ENCODE measurements at regions not wholly inside any gene's neighbourhood (a gene's known extent, or its start where the extent isn't known, plus 50 kb on each side); places are given as distances from the start of the nearest gene placed in this dataset.

GRCh38 chr1:101098907-101099306 lies 73.3 kb upstream of the DPH5 start:
- DNase-seq (ENCODE audit: low spot score) = no peak
- TF ChIP-seq CTCF (IDR thresholded peaks at IDR 0.05) = no peak
- Histone ChIP-seq H3K27ac (no peak overlapping the region), H3K4me3 (no peak overlapping the region)

GRCh38 chr1:101098327-101098726 lies 72.7 kb upstream of the DPH5 start:
- H3K27ac ChIP-seq = no peak overlapping the region
- TF ChIP-seq CTCF (IDR thresholded peaks at IDR 0.05) = no peak
- no peak overlapping the region for H3K4me3 ChIP-seq
- DNase-seq (ENCODE audit: low spot score) = no peak

GRCh38 chr1:101089613-101090338 lies 64.2 kb upstream of the DPH5 start:
- TF ChIP-seq CTCF (IDR thresholded peaks at IDR 0.05) = no peak
- Histone ChIP-seq H3K4me3 (no peak overlapping the region), H3K27ac (no peak overlapping the region)
- DNase-seq (ENCODE audit: low spot score) = no peak

GRCh38 chr1:101088431-101088830 lies 62.8 kb upstream of the DPH5 start:
- TF ChIP-seq CTCF (IDR thresholded peaks at IDR 0.05) = no peak
- no peak overlapping the region for H3K27ac ChIP-seq
- no peak for DNase-seq (ENCODE audit: low spot score)
- H3K4me3 ChIP-seq = no peak overlapping the region

- no peak for DNase-seq (ENCODE audit: low spot score)
- no peak for TF ChIP-seq CTCF (IDR thresholded peaks at IDR 0.05)
- Histone ChIP-seq H3K4me3 (no peak overlapping the region), H3K27ac (no peak overlapping the region)
These were observed 61.2 kb upstream of the DPH5 start for GRCh38 chr1:101086783-101087182.

GRCh38 chr1:101081496-101082488 lies 56.2 kb upstream of the DPH5 start:
- TF ChIP-seq CTCF (IDR thresholded peaks at IDR 0.05) = no peak
- DNase-seq (ENCODE audit: low spot score) = no peak
- Histone ChIP-seq H3K4me3 (no peak overlapping the region), H3K27ac (no peak overlapping the region)
